ENCODE measurements at regions not wholly inside any gene's neighbourhood (a gene's known extent, or its start where the extent isn't known, plus 50 kb on each side); places are given as distances from the start of the nearest gene placed in this dataset.

DNA sequence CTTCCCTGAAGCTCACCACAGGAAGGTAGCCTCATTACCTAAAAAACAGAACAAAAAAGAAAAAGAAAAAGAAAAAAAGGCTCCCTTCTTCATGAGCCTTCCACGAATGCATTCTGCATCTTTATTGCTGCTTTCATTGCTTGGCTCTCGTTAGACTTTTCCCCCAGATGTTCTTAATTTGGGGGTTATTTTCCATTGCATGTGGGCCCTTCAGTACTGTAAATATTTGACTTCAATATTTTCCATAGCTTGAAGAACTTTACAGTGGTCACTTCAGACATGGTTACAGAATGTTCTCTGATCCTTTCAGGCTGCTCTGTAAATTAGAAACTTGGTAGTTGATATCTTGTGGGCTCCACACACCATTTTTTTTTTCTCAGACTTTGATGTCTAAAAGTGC, 65.6 kb upstream of the COPS8 start:
- DNase-seq, result no peak

DNA sequence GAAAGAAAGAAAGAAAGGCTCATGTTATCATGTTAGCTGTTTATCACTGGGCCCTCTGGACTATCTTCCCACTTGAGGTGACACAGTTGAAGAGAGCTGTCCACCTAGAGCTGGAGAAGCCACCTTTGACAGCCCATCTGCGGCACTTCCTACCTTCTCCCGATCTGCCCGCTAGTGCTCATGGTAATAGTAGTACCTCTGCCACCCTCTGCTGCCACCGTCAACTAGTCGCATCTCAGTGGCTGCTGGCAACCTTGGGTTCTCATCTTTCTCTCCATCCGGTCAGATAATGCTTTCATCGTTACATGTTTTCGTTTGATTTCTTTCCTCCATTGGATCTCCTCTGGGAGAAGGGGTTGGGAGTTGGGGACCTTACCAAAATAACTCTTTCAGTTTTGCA, 63.2 kb upstream of the COPS8 start:
- DNase-seq, result no peak

DNA sequence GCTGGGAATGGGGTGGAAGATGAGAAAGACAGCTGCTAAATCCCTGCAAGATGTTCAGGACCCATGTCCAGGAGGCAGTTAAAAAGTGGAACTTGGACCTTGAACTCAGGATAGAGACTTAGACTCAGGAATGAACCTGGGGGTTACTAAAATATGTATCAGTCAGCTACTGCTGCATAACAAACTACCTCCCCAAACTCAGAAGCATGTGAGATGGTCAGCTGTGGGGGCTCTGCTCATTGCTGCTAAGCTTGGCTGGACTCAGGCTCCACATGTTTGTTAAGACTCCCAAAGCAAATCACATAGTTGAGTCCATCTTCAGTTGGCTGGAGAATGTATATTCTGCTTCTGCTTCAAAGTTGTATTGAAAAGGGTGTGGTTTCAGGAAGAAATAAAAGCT, 61.4 kb upstream of the COPS8 start:
- no peak for DNase-seq

DNA sequence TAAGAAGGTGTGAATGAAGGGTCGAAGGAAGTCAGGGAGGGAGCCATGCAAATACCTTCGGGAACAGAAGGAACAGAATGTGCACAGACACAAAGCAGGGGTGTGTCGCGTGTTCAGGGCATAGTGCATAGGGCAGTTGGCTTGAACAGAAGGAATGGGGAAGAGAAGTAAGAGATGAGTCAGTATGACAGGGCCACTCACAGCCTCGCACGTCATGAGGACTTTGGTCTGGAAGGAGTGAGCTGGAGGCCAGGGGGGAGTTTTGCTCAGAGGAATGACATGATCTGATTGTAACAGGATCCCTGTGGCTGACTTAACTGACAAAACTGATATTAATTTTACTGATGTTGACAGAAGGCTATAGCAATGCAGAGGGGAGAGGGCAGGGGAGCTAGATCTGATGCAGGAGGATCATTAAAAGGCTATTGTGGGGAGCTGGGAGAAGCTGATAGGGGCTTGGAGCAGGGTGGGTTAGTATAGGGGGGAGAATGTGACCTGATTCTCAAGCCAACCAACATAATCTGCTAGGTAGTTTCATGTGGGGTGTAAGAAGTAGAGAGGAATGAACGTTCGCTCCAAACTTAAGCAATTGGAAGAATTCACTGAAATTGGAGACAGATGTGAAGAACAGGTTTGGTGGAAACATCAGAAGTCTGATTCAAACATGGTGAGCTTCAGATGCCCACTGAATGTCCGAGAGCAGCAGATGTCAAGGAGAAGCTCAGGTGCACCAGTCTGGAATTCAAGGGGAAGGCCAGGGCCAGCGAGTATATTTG, 60.4 kb upstream of the COPS8 start:
- no peak for DNase-seq

DNA sequence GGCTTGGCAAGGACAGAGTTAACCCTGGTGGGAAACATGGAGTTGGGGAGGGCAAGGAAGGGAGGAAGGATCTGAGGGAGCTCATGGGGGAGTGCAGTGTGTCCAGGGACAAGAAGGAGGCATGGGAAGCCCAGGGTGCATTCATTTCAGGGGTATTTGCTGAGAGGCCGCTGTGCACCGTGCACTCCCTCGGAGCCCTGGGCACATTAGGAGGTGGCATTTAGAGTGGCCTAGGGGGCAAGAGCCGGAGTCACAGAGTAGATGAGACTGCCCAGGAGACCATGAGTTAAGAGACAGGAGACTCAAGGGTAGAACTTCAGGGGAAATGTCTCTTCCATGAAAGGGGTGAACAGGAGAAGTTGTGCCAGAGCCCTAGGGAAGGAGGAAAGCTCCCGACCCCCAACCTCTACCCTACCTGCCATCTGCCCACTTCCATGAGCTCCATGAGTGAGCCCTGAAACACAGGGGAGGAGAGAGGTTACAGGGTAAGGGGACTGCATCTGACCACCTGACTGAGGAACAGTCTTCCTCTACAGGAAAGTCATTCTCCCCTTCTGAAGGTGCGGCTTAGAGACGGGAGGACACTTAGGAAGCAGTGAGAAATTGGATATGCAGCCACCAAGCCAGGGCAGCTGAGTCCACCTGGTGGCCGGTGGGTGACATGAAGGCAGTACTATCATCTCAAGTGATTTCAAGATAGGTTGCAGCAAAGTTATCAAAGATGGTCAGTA, 58.5 kb upstream of the COPS8 start:
- peak; percentile 30 for DNase-seq

DNA sequence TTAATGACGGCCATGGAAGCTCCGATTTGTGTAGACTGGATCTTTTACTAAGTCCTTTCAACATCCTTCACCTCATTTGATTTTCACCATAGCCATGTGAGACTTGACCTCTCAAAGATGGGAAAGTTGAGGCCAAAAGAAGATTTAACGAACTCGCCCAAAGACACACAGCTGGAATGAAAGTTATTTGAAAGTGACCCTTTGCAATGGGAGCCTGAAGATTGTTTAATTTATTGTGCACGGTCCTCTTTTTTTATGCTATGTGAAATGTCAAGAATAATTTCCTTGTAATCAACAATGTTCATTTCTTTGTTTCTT, 58.0 kb upstream of the COPS8 start:
- no peak for DNase-seq

DNA sequence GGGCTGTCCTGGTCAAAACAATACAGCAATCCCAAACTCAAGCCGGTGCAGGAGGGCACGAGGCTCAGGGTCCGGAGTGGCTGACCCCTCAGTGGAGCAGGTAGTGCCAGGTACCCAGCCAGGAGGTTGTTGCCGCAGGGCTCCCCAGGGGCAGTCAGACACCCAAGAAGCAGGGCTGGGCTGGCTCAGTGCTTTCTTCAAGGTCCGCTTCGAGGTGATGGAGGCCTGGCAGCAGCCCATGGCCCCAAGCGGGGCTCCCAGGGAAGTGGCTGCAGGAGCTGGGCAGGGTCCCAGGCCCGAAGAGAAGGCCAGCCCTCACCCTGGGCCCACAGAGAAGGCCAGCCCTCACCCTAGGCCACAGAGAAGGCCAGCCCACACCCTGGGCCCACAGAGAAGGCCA, 55.3 kb upstream of the COPS8 start:
- no peak for DNase-seq

DNA sequence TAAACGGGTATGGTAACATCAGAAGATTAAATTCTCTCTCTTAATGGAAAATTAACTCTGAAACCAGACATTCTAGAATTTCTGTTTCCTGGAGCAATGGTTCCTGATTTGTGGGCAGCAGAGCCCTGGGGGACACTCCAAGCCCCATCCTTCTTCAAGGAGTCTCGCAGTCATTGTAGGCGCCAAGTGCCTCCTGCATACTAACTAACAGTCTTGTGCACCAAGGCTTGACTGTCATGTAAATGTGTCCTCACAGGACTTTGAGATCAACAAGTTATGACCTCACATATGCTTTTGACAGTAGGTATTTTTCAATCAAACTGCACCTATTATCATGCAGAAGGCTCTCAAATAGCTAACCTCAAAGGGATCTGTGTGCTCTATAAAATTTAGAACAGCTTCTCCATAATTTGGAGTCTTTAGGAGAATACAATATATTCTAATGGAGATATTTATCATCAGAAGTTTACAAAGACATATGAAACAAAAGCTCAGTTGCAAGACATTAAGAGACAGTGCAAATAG, 52.1 kb upstream of the COPS8 start:
- no peak for DNase-seq

DNA sequence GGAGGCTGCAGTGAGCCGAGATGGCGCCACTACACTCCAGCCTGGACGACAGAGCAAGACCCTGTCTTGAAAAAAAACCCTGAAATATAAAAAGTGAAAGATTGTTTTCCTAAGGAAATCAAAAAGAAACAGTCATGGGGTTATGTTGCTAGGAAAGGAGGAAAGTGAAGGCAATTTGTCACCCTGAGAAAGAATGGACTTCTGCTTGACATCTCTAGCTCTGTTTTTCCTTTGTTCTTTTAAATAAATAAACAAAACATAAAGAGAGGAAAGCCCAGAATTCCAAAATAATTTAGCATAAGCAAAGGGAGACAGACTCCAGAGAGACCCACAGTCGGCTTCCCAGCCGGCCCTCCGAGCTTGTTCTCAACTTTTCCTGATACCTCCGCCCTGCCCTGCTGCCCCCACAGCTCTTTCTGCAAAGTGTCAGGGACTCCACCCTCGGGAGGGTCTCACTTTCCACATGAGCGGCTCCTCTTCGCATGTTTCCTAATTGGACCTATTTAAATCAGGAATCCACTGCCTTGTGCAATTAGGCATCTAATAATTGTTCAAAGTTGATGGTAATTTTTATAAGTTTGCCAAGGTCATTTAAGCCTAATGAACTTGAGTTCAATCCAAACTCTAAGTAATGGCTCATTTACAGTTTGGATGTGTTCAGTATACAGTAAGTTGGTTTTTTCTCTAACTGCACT, 49.8 kb upstream of the COPS8 start:
- DNase-seq, result no peak
